DND-41 (cell line): ENCODE measurements at regions not wholly inside any gene's neighbourhood (a gene's known extent, or its start where the extent isn't known, plus 50 kb on each side); places are given as distances from the start of the nearest gene placed in this dataset.

Source experiments
- EZH2 ChIP-seq: IDR thresholded peaks from 3 replicates; pipeline ENCODE4 v1.6.1; 2012; ENCODE audit warnings: borderline replicate concordance, low read depth, mild to moderate bottlenecking, moderate library complexity, low read length, inconsistent platforms; ENCODE audit not compliant: severe bottlenecking
- TF ChIP-seq, protein P1 (sequence below): IDR thresholded peaks from 2 replicates; pipeline ENCODE4 v1.5.1; 2012; ENCODE audit warnings: borderline replicate concordance, low read length, moderate library complexity, mild to moderate bottlenecking; ENCODE audit not compliant: poor library complexity, severe bottlenecking; ENCODE audit errors: extremely low read depth

- TF ChIP-seq, protein P1, sequence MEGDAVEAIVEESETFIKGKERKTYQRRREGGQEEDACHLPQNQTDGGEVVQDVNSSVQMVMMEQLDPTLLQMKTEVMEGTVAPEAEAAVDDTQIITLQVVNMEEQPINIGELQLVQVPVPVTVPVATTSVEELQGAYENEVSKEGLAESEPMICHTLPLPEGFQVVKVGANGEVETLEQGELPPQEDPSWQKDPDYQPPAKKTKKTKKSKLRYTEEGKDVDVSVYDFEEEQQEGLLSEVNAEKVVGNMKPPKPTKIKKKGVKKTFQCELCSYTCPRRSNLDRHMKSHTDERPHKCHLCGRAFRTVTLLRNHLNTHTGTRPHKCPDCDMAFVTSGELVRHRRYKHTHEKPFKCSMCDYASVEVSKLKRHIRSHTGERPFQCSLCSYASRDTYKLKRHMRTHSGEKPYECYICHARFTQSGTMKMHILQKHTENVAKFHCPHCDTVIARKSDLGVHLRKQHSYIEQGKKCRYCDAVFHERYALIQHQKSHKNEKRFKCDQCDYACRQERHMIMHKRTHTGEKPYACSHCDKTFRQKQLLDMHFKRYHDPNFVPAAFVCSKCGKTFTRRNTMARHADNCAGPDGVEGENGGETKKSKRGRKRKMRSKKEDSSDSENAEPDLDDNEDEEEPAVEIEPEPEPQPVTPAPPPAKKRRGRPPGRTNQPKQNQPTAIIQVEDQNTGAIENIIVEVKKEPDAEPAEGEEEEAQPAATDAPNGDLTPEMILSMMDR: no peak
- TF ChIP-seq EZH2: no peak
Observed at GRCh38 chr11:120031612-120032600, 106.0 kb downstream of the TRIM29 start.
